Activated CD4-positive, alpha-beta T cell treated with anti-CD3 and anti-CD28 coated beads, Interleukin-2, amount 50 U/mL, for 1 hour (primary cell): ENCODE measurements at regions not wholly inside any gene's neighbourhood (a gene's known extent, or its start where the extent isn't known, plus 50 kb on each side); places are given as distances from the start of the nearest gene placed in this dataset.
"Not testable (repeated sequence)": the region's sequence is repeated elsewhere in the genome, so short reads cannot be mapped to it uniquely, and the experiment has no call there.

Experiments used
- DNase-seq: peaks from one replicate; pipeline ENCODE4 v3.0.0-alpha.2; 2020

- no peak for DNase-seq
Observed at GRCh38 chr12:91261820-91262676, 79.4 kb upstream of the DCN start.

- DNase-seq: no peak
Observed at GRCh38 chr12:91256411-91256810, 73.8 kb upstream of the DCN start.

- DNase-seq: no peak
Observed at GRCh38 chr12:91252341-91252740, 69.7 kb upstream of the DCN start.

GRCh38 chr12:91250273-91250665, 67.7 kb upstream of the DCN start:
- DNase-seq: no peak

GRCh38 chr12:91249518-91250272, 67.1 kb upstream of the DCN start:
- DNase-seq: no peak

GRCh38 chr12:91249054-91249453, 66.4 kb upstream of the DCN start:
- DNase-seq: no peak

- not testable (repeated sequence) for DNase-seq
Observed at GRCh38 chr12:91243177-91243576, 60.6 kb upstream of the DCN start.

GRCh38 chr12:91241756-91242155, 59.1 kb upstream of the DCN start:
- no peak for DNase-seq

GRCh38 chr12:91240386-91241095, 57.9 kb upstream of the DCN start:
- DNase-seq: no peak

GRCh38 chr12:91239481-91239880, 56.9 kb upstream of the DCN start:
- DNase-seq: no peak
